A549 (cell line): ENCODE measurements at regions not wholly inside any gene's neighbourhood (a gene's known extent, or its start where the extent isn't known, plus 50 kb on each side); places are given as distances from the start of the nearest gene placed in this dataset.

ENCODE experiments used
- ATAC-seq, 2 experiments: fragments of 200-7000 bp in 1 of 2; fragments of >200 bp in 1 of 2; cut with Nextera tagmentation in 1 of 2; cut with Tn5 transposase in 1 of 2; 3 replicates each; pipeline versions ENCODE4 v1.8.0 to v1.9.1; 2018 to 2020; ENCODE audit warnings: mild to moderate bottlenecking in 1 of 2, moderate library complexity in 1 of 2
- CTCF ChIA-PET: fragments of 300-600 bp; sonication (Branson Sonifier 250); formaldehyde crosslinking; extraction: SDS; loops from one replicate; lab custom pipeline; 2021; ENCODE audit warnings: antibody characterized with exemption, inconsistent platforms; lab: Yijun Ruan, JAX
- POLR2A ChIA-PET: fragments of 350-600 bp; formaldehyde crosslinking; extraction: SDS; loops from one replicate; lab custom pipeline; 2021; ENCODE audit warnings: antibody characterized with exemption, inconsistent platforms; lab: Yijun Ruan, JAX
- DNase-seq, 2 experiments: peaks; one replicate each; pipeline versions ENCODE4 v3.0.0 to v3.0.0-alpha.2; 2011 to 2016; ENCODE audit warnings: low read depth in 1 of 2, low spot score in 1 of 2
- FAIRE-seq: peaks from 2 replicates; lab custom pipeline; 2011; peaks lifted over from hg19 to GRCh38; lab: Jason Lieb, UNC
- H3K27ac ChIP-seq, 2 experiments: fragments of >200 bp; sonication (Bioruptor Twin); formaldehyde crosslinking; 3 replicates each; pipeline ENCODE4 v1.5.1; 2016 to 2017
- H3K4me1 ChIP-seq: fragments of >200 bp; sonication (Bioruptor Twin); formaldehyde crosslinking; 3 replicates; pipeline ENCODE4 v1.6.1; 2016
- H3K4me2 ChIP-seq: fragments of >200 bp; sonication (Bioruptor Twin); formaldehyde crosslinking; 3 replicates; pipeline ENCODE4 v1.6.1; 2016
- H3K4me3 ChIP-seq: fragments of >200 bp; sonication (Bioruptor Twin); formaldehyde crosslinking; 3 replicates; pipeline ENCODE4 v1.5.1; 2016
- H3K9me3 ChIP-seq: fragments of >200 bp; sonication (Bioruptor Twin); formaldehyde crosslinking; 3 replicates; pipeline ENCODE4 v1.6.1; 2016
- CEBPB ChIP-seq, 2 experiments: fragments of >200 bp in 1 of 2; sonication (Bioruptor Twin) in 1 of 2; formaldehyde crosslinking in 1 of 2; IDR thresholded peaks; 2 replicates each; pipeline ENCODE4 v1.6.1; 2012 to 2016
- HOXA7 ChIP-seq: fragments of 250-450 bp; sonication (Bioruptor Pico); IDR thresholded peaks from 2 replicates; pipeline ENCODE4 v1.5.0; 2020; ENCODE audit warnings: mild to moderate bottlenecking, moderate library complexity
- JUNB ChIP-seq: fragments of >200 bp; sonication (Bioruptor Twin); formaldehyde crosslinking; IDR thresholded peaks from 2 replicates; pipeline ENCODE4 v1.6.1; 2016
- KDM1A ChIP-seq: fragments of 200-600 bp; sonication (generic); IDR thresholded peaks from 2 replicates; pipeline ENCODE4 v1.6.1; 2016; ENCODE audit warnings: low read depth, mild to moderate bottlenecking
- KDM5A ChIP-seq: fragments of 200-600 bp; sonication (generic); IDR thresholded peaks from 2 replicates; pipeline ENCODE4 v1.6.1; 2016; ENCODE audit warnings: antibody characterized with exemption, mild to moderate bottlenecking
- NFE2L2 ChIP-seq: fragments of 150-350 bp; conservative IDR thresholded peaks from 2 replicates; pipeline ENCODE4 v1.6.1; 2014; ENCODE audit warnings: low read length
- NPAS2 ChIP-seq: fragments of 250-450 bp; sonication (Bioruptor Pico); IDR thresholded peaks from 2 replicates; pipeline ENCODE4 v1.8.0; 2022; ENCODE audit warnings: mild to moderate bottlenecking, moderate library complexity, borderline replicate concordance
- PHF8 ChIP-seq: fragments of 200-600 bp; sonication (generic); IDR thresholded peaks from 2 replicates; pipeline ENCODE4 v1.6.1; 2016; ENCODE audit warnings: low read depth, mild to moderate bottlenecking, antibody characterized with exemption, moderate library complexity, borderline replicate concordance
- POLR2A ChIP-seq: IDR thresholded peaks from 2 replicates; pipeline ENCODE4 v1.6.1; 2012; ENCODE audit warnings: mild to moderate bottlenecking, low read length
- POLR2AphosphoS2 ChIP-seq: conservative IDR thresholded peaks from 2 replicates; pipeline ENCODE4 v1.6.1; 2012; ENCODE audit warnings: low read length, improper control_type of control experiment, inconsistent platforms
- RARB ChIP-seq: fragments of 250-450 bp; sonication (Bioruptor Pico); IDR thresholded peaks from 2 replicates; pipeline ENCODE4 v1.8.0; 2021; ENCODE audit warnings: mild to moderate bottlenecking, moderate library complexity
- REST ChIP-seq: fragments of 200-600 bp; sonication (generic); IDR thresholded peaks from 2 replicates; pipeline ENCODE4 v1.6.1; 2016; ENCODE audit warnings: antibody characterized with exemption, mild to moderate bottlenecking, moderate library complexity
- RNF2 ChIP-seq: fragments of 200-600 bp; sonication (generic); IDR thresholded peaks from 2 replicates; pipeline ENCODE4 v1.6.1; 2016; ENCODE audit warnings: low read depth, mild to moderate bottlenecking, antibody characterized with exemption, moderate library complexity, borderline replicate concordance
- SMC3 ChIP-seq: fragments of >200 bp; sonication (Bioruptor Twin); formaldehyde crosslinking; IDR thresholded peaks from 3 replicates; pipeline ENCODE4 v1.6.1; 2018; ENCODE audit warnings: inconsistent platforms
- ZFP36 ChIP-seq: fragments of 450-650 bp; IDR thresholded peaks from 2 replicates; pipeline ENCODE4 v1.6.1; 2014; ENCODE audit warnings: borderline replicate concordance; ENCODE audit not compliant: partially characterized antibody
- WGBS: methylation state at CpG from one replicate; pipeline ENCODE4 v1.1.6; 2017; ENCODE audit errors: missing lambda C conversion rate; 5-methylcytosine and 5-hydroxymethylcytosine counted together
- TF ChIP-seq, protein P1 (sequence below): IDR thresholded peaks from 2 replicates; pipeline ENCODE4 v1.6.1; 2012
- TF ChIP-seq, protein P2 (sequence below): fragments of 250-450 bp; sonication (Bioruptor Pico); IDR thresholded peaks from 2 replicates; pipeline ENCODE4 v1.5.0; 2021; ENCODE audit warnings: mild to moderate bottlenecking, moderate library complexity, borderline replicate concordance

DNA sequence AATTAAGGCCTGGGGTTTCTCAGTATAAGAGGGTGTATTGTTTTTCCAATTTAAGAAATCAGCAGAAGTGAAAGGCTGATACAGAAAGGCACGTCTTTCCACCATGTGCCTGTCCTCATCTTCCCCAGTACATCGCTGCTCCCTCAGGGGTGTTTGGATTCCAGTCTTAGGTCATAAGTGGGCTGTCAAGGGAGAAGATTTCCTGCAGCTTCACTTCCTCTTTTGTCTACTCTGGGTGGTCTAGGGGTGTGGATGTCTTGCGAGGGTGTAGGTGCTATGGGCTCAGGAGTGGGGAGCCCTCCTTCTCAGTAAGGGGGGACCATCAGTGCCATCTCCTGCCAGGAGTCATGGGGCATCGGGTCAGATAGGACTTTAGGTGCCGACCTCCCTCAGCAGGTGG lies 999.8 kb upstream of the NCAM2 start:
- FAIRE-seq (no peak), ATAC-seq (no peak), DNase-seq (no peak)
- POLR2A ChIA-PET = no interaction called here
- H3K4me3 ChIP-seq = no peak overlapping the region
- H3K4me2 ChIP-seq = no peak overlapping the region
- TF ChIP-seq RNF2 (no peak), KDM5A (no peak), NFE2L2 (no peak), HOXA7 (no peak), POLR2A (no peak), SMC3 (no peak), CEBPB (IDR thresholded peaks at IDR 0.05) (no peak)
- TF ChIP-seq, protein P1, sequence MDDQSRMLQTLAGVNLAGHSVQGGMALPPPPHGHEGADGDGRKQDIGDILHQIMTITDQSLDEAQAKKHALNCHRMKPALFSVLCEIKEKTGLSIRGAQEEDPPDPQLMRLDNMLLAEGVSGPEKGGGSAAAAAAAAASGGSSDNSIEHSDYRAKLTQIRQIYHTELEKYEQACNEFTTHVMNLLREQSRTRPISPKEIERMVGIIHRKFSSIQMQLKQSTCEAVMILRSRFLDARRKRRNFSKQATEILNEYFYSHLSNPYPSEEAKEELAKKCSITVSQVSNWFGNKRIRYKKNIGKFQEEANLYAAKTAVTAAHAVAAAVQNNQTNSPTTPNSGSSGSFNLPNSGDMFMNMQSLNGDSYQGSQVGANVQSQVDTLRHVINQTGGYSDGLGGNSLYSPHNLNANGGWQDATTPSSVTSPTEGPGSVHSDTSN = no peak
- CTCF ChIA-PET = no interaction called here
- no peaks in the 10 kb centered on the region for H3K9me3 ChIP-seq
- H3K27ac ChIP-seq = no peak overlapping the region
- WGBS = 10% methylated on average over 3 of the region's 5 CpGs
- H3K4me1 ChIP-seq = no peaks in the 10 kb centered on the region

- H3K4me2 ChIP-seq = no peak overlapping the region
- FAIRE-seq (no peak), ATAC-seq (no peak), DNase-seq (no peak)
- no peak overlapping the region for H3K27ac ChIP-seq
- ChIA-PET CTCF (no interaction called here), POLR2A (no interaction called here)
- no peak overlapping the region for H3K4me3 ChIP-seq
- WGBS = 26% methylated on average over 17 of the region's 23 CpGs
- TF ChIP-seq PHF8 = no peak
- TF ChIP-seq POLR2AphosphoS2 = no peak
- no peak for TF ChIP-seq JUNB
- TF ChIP-seq NPAS2 = no peak
- no peak for TF ChIP-seq RARB (CRISPR knock-in tag)
- TF ChIP-seq, protein P2, sequence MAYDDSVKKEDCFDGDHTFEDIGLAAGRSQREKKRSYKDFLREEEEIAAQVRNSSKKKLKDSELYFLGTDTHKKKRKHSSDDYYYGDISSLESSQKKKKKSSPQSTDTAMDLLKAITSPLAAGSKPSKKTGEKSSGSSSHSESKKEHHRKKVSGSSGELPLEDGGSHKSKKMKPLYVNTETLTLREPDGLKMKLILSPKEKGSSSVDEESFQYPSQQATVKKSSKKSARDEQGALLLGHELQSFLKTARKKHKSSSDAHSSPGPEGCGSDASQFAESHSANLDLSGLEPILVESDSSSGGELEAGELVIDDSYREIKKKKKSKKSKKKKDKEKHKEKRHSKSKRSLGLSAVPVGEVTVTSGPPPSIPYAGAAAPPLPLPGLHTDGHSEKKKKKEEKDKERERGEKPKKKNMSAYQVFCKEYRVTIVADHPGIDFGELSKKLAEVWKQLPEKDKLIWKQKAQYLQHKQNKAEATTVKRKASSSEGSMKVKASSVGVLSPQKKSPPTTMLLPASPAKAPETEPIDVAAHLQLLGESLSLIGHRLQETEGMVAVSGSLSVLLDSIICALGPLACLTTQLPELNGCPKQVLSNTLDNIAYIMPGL (CRISPR knock-in tag) = no peak
- TF ChIP-seq REST = no peak
- no peak for TF ChIP-seq ZFP36
- no peak for TF ChIP-seq KDM1A
- H3K4me1 ChIP-seq = no peaks in the 10 kb centered on the region
- H3K9me3 ChIP-seq = no peaks in the 10 kb centered on the region
These were observed 998.6 kb upstream of the NCAM2 start for GRCh38 chr21:19999369-20000272.
